ENCODE measurements at regions not wholly inside any gene's neighbourhood (a gene's known extent, or its start where the extent isn't known, plus 50 kb on each side); places are given as distances from the start of the nearest gene placed in this dataset.
"Not testable (repeated sequence)": the region's sequence is repeated elsewhere in the genome, so short reads cannot be mapped to it uniquely, and the experiment has no call there.

- no peak for FAIRE-seq
- DNase-seq (ENCODE audit: insufficient read length, low spot score): no peak
These were observed 175.3 kb downstream of the ZIC5 start for GRCh38 chr13:99796175-99796819.

DNA sequence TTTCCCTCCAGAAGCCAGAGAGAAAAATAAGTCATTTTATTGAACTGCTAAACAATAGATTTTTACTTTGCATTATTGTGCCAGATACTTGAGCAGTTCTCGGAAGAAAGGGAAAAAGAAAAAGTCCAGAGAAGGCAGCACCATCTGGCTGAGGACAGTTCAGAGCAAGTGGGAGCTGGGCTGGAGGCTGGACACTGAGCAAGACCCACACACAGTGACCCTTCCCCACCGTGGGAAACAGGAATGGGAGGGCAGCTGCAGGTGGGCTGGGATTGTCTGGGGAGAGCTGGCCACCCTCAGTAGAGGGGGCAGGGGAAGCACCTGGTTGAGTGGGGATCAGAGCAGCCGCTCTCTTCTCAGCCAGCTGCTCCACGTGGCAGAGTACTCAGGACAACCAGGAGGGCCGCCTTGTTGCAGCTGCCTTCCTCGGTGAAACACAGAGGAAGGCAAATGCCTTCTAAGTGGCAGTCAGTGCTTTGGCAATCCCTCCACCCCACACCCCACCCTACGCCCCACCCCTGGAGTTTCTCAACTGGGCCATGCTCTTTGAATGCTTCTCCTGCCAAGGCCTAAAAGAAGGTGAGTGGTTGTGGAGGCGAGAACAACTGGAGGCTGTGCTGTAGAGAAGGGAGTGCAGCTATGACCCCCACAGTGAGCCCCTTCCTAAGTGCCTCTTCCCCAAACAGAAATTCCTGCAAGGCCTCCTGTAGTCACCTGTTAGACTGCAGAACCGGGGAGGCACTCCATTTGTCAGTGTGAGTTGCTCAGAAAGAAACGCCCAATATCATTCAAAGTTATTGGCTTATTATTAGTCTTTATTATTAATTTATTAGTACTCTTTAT is 179.3 kb downstream of the ZIC5 start:
- FAIRE-seq: no peak
- no peak for DNase-seq (ENCODE audit: insufficient read length, low spot score)

DNA sequence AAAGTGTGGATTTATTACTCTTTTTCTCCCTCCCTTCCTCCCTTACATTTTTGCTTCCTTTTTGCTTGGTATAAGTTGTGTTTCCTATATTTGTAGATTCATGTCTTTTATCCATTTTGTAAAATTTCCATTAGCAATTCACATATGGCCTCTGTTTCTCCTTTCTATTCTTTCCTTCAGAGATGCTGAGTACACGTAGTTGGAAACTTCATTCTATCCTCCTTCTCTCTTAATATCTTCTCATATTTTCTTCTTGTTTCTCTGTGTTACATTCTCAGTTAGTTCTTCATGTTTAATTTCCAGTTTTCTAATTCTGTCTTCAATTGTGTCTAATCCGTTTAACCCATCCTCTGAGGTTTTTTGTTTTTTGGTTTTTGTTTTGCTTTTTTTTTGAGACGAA is 188.9 kb downstream of the ZIC5 start:
- no peak for FAIRE-seq

GRCh38 chr13:99778500-99778899 is 193.1 kb downstream of the ZIC5 start:
- no peak for DNase-seq (ENCODE audit: insufficient read length, low spot score)
- no peak for FAIRE-seq

More for the DNA sequence above, 188.9 kb downstream of the ZIC5 start:
- no peak for DNase-seq (ENCODE audit: insufficient read length, low spot score)

- FAIRE-seq (no peak), DNase-seq (ENCODE audit: insufficient read length, low spot score) (no peak)
These were observed 193.7 kb downstream of the ZIC5 start for GRCh38 chr13:99777873-99778272.

DNA sequence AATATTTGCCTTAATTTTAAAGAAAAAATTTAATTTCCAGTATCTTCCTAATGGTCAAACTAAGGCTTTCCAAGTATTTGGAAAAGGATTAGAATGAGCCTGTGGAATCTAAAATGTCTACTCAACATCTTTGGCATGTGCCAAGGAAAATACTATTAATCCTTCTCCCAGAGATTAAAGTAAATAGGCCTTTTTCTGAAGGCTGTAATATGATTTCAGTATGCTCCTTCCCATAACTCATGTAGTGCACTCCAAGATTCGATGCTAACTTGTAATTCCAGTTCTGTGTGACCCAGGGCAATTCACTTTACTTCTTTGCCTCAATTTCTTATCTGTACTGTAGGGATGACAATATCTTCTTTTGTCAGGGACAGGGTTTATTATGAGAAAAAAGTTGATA is 196.9 kb downstream of the ZIC5 start:
- FAIRE-seq (no peak), DNase-seq (ENCODE audit: insufficient read length, low spot score) (no peak)

- DNase-seq (ENCODE audit: insufficient read length, low spot score): no peak
- no peak for FAIRE-seq
These were observed 202.6 kb downstream of the ZIC5 start for GRCh38 chr13:99768986-99769385.

DNA sequence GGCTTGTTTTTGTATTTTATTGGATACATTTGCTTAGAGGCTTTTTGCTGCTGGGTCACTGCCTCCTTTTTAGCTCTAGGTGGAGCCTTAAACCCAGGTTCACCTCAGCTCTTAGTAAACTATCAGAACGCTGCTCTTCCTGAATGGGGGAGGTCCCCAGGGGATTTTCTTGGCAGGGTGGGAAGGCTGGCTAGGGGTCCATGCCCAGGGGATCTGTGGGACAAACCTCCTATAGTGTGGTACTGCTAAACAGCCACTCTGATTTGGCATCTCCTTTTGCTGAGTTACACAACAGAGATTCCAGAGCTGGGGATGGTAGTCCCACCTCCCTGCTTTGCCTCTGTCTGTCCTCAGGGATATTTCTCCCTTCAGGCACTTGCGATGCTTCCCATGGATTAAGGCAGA is 204.9 kb downstream of the ZIC5 start:
- FAIRE-seq: no peak
- DNase-seq (ENCODE audit: insufficient read length, low spot score): no peak

DNA sequence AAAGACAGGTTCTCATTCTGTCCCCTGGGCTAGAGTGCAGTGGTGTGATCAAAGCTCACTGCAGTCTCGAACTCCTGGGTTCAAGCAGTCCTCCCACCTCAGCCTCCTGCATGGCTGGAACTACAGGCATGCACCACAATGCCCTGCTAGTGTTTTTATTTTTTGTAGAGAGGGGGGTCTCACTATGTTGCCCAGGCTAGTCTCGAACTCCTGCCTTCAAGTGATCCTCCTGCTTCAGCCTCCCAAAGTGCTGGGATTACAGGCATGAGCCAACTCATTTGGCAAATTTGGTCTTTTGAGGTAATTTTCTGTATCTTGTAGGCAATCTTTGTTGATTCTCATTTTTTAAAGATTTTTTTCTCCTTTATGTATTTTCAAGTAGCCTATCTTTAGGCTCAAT is 205.7 kb downstream of the ZIC5 start:
- DNase-seq (ENCODE audit: insufficient read length, low spot score) (no peak), FAIRE-seq (no peak)

DNA sequence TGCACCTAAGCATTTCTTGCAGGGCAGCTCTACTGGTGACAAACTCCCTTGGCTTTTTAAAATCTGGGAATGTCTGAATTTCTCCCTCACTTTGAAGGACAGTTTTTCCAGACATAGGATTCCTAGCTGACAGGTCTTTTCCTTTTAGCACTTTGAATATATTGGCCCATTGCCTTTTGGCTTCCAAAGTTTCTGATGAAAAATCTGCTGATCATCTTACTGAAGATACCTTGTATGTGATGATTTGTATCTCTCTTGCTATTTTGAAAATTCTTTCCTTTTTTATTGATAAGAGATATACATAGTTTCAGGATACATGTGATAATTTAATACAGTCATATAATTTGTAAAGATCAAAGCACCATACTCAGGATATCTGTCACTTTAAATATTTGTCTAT is 211.1 kb downstream of the ZIC5 start:
- FAIRE-seq (no peak), DNase-seq (ENCODE audit: insufficient read length, low spot score) (no peak)

DNA sequence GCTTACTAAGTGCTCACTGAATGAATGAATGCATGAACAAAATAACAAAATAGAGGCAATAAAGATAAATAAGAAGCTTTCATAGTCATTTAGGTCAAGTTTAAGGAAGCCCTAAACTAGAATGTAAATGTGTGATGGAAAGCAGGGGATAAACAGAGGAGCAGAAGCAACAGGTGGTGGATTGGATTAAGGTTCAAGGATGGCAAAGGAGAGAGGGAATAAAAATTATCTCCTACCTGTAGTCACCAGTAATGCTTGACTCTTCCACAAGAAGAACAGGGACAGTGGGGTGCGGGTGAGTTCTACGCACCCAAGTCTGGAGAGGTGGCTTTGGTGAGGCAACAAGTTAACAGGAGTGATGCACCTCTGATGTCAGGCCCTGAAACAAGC is 212.4 kb downstream of the ZIC5 start:
- DNase-seq (ENCODE audit: insufficient read length, low spot score) (no peak), FAIRE-seq (no peak)

DNA sequence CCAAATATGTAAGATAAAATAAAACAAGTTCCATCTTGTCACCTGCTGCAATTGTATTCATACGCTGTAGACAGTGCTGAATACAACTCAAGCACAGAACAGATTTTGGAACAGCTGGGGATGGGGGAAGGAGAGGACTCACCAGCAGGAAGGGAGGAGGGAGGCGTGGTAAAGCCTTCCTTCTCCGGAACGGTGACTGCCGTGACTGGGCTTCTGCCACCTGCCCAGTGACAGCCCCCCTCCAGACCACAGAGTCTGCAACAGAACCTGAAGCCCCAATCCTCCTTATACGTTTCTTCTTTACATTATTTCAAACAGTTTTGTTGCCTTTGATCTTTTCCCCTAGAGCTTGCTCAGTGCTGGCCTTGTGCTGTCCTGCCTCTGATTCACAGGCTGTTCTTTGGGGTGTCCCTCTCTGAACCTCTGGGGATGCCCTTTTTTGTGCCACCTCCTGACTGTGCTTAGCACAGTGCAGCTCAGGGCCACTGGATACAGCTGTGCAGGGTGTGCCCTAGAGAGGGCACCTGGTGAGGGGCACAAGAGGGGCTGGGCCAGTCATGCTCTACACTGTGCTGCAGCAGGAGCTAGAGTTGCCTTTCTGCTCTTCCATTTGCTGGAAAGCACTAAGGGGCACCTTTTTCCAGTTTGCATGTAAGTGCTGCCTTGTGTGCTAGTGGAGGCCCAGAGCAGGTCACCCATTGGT is 213.0 kb downstream of the ZIC5 start:
- DNase-seq (ENCODE audit: insufficient read length, low spot score) (no peak), FAIRE-seq (no peak)

- DNase-seq (ENCODE audit: insufficient read length, low spot score): no peak
These were observed 213.7 kb downstream of the ZIC5 start for GRCh38 chr13:99757756-99758459.

DNA sequence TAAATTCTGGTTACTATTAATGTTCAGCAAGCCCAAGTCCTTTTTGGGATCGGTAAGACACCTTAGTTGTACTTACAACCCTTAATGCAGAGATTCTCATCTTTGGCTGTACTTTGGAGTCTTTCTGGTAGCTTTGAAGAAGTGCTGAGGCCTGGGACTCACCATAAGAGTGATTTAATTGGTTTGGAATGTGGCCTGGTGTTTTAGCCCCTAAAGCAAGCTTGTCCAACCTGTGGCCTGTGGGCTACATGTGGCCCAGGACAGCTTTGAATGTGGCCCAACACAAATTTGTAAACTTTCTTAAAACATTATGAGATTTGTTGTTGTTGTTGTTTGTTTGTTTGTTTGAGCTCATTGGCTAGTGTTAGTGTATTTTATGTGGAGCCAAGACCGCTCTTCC is 215.3 kb downstream of the ZIC5 start:
- DNase-seq (ENCODE audit: insufficient read length, low spot score): no peak
- no peak for FAIRE-seq

More at GRCh38 chr13:99757756-99758459, 213.7 kb downstream of the ZIC5 start:
- FAIRE-seq: no peak

GRCh38 chr13:99754750-99755149 is 216.8 kb downstream of the ZIC5 start:
- not testable (repeated sequence) for FAIRE-seq; DNase-seq (ENCODE audit: insufficient read length, low spot score)

GRCh38 chr13:99752373-99752772 is 219.2 kb downstream of the ZIC5 start:
- FAIRE-seq (no peak), DNase-seq (ENCODE audit: insufficient read length, low spot score) (no peak)

- FAIRE-seq (no peak), DNase-seq (ENCODE audit: insufficient read length, low spot score) (no peak)
These were observed 219.9 kb downstream of the ZIC5 start for GRCh38 chr13:99751517-99752199.

GRCh38 chr13:99750951-99751350 is 220.6 kb downstream of the ZIC5 start:
- no peak for DNase-seq (ENCODE audit: insufficient read length, low spot score)
- FAIRE-seq: no peak

DNA sequence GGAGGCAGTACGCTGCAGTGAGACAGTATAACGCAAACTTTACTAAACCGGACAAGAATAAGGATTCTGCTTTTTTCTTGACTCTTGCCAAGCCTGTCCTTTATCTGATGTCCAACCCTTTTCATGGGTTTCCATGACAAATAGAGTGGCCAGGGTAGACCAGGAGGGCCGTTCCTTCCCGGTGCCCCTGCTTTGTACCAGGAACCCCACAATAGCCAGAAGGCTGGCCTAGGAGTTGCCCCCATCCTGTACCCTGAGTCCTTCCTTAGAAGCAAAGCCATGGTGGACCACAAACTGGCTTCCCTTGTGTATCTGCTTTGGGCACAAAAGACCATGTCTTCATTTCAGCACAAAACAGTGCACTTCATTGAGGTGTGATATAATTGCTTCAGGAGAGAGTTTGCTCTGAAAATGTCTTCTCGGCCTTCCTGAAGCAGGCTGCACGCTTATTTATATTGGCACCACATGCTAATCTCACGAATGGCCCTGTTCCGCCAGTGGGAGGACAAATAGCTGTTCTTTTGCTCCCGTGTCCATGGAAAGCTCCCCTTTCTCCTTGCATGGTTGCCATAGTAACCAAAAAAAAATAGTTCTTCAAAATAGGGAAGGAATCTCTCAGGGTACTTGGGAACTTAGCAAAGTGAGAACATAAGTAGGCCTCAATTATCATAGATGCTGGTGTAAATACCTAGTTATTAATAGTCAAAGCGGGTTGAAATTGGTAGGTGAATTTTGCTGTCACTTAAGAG is 222.1 kb downstream of the ZIC5 start:
- no peak for FAIRE-seq
- DNase-seq (ENCODE audit: insufficient read length, low spot score): no peak

DNA sequence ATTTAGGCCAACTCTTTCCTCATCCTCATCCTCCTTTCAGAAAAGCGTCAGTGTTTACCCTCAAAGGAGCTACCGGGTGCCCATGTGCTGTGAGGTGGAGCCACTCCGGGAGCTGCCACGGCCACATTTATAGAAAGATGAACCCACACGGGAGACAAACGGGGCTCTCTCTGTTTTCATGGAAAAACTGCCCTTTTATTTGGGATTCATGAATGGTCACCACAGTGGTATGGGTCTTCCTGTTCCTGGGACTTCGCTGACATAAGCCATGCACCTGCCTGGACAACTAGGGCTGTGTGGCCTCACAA is 224.2 kb downstream of the ZIC5 start:
- no peak for FAIRE-seq
- no peak for DNase-seq (ENCODE audit: insufficient read length, low spot score)

Data from GM19239 (cell line).